ENCODE measurements at regions not wholly inside any gene's neighbourhood (a gene's known extent, or its start where the extent isn't known, plus 50 kb on each side); places are given as distances from the start of the nearest gene placed in this dataset.

- TF ChIP-seq CTCF (IDR thresholded peaks at IDR 0.05) (no peak), EZH2 (IDR thresholded peaks at IDR 0.05) (no peak)
Measured at GRCh38 chr10:9939716-9940115, 1078.0 kb upstream of the CELF2 start.

All from neural progenitor cell (in vitro differentiated cells).